ENCODE measurements at regions not wholly inside any gene's neighbourhood (a gene's known extent, or its start where the extent isn't known, plus 50 kb on each side); places are given as distances from the start of the nearest gene placed in this dataset.

DNA sequence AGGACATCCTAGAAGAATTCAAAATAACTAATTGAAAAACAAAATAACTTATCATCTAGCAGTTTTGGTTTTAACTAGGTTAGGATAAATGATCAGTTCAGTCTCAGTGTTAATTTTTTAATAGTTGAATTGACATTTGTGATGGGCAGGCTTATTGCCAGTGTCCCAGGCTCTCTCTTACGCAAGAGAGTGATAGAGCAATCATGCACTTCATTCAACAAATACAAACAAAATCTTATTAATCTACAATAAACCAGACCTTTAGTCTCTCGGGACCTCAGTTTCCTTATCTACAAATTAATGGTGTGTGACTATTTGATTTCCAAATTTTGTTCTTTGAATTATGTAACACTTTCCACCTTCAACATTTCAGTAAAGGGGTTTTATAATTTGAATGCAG lies 385.9 kb upstream of the JAG1 start:
- no peak overlapping the region for H3K27ac ChIP-seq
- no peak for DNase-seq (ENCODE audit: low read depth, low spot score)

DNA sequence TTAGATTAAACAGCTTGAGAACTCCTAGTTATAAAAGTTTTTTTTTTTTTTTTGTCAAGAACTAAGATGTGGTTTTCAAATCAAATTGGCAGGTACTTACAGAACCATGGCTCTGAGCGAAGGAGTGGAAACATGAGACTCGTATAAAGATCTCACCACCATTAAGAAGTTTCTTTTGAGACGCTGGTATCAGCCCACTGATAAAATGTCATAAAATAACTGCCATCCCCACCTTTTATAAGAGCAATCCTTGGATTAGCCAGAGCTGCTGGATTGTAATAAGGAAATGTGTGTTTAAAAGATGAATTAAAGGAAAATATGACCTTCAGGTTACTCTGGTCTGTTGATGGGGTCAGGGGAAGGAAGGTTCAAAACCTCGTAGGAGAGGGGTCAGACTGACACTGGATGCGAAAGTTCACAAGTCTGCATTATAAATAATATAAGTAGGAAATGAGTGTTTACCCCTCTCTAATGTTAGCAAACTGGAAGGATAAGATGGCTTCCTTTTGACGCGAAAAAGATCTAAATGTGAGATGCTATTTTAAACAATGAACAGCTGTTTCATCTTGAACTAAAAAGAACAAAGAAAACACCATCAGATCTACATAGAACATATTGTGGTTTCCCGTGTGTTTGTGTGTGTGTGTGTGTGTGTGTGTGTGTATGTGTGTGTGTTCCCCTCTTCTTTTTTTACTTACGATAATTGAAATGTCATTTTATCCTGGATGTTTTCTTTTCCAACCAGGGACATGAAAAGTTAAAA lies 386.8 kb upstream of the JAG1 start:
- H3K27ac ChIP-seq: no peak overlapping the region
- DNase-seq (ENCODE audit: low read depth, low spot score): no peak

- no peak overlapping the region for H3K27ac ChIP-seq
- no peak for DNase-seq (ENCODE audit: low read depth, low spot score)
These were observed 389.6 kb upstream of the JAG1 start for GRCh38 chr20:11063444-11063843.

- no peak overlapping the region for H3K27ac ChIP-seq
- no peak for DNase-seq (ENCODE audit: low read depth, low spot score)
These were observed 391.1 kb upstream of the JAG1 start for GRCh38 chr20:11064946-11065345.

DNA sequence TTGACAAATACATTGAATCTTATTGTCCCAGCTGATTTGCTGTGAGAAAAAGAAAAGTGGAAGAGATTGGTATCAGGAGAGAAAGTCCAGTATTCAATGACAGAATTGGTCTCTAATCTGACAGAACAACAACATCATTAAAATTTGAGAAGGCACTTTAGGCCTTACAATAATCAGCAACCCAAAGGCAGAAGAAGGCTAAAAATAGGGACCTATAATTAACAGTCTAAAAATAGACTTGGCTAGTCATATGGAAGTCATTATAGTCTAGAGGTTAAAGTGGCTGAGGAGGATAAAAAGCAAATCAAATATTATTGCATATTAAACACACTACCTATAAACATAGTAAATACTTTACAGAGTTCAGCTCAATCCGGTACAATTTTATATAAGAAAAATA lies 393.6 kb upstream of the JAG1 start:
- no peak for DNase-seq (ENCODE audit: low read depth, low spot score)
- H3K27ac ChIP-seq: no peak overlapping the region

GRCh38 chr20:11072982-11073381 lies 399.2 kb upstream of the JAG1 start:
- no peak overlapping the region for H3K27ac ChIP-seq
- no peak for DNase-seq (ENCODE audit: low read depth, low spot score)

GRCh38 chr20:11076434-11077105 lies 402.8 kb upstream of the JAG1 start:
- DNase-seq (ENCODE audit: low read depth, low spot score): no peak

DNA sequence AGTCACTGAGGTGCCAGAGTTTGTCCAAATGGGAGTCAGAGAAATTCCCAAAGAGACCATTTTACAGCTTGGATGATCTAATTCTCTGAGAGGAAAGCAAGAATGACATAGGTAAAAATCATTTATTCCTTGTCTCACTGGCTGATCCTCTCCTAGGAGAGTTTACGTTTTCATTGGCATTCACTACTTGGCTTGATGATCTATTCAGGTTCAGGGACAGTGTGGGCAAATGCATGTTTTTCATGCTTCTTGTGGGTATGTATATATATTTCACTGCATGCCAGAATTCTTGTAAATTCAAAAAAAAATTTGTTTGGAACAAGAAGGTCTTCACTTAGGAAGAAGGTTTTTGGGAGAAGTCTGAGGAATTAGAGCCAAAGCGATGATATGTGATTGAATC lies 403.4 kb upstream of the JAG1 start:
- no peak overlapping the region for H3K27ac ChIP-seq
- no peak for DNase-seq (ENCODE audit: low read depth, low spot score)

More at GRCh38 chr20:11076434-11077105, 402.8 kb upstream of the JAG1 start:
- H3K27ac ChIP-seq: no peak overlapping the region

GRCh38 chr20:11080010-11080409 lies 406.2 kb upstream of the JAG1 start:
- no peak overlapping the region for H3K27ac ChIP-seq
- no peak for DNase-seq (ENCODE audit: low read depth, low spot score)

- no peak overlapping the region for H3K27ac ChIP-seq
- DNase-seq (ENCODE audit: low read depth, low spot score): no peak
These were observed 407.1 kb upstream of the JAG1 start for GRCh38 chr20:11080781-11081377.

DNA sequence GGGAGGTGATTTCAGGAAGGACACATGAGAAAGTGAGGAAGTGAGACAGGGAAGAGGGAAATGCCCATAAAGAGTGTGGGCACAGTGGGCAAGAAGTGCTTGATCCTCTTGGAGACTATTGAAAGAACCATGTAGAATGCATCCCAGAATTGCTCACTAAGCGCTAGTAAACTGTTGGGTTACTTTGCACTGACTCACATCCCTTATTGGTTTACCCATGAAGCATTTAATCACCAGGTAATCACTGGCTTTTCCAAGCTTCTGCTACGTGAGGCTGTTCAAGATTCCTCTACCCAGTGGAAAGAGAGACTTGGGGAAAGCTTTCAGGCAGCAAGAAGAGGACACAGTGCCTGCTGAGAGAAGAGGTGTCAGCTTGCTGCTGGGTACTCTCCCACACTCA lies 410.0 kb upstream of the JAG1 start:
- DNase-seq (ENCODE audit: low read depth, low spot score): no peak
- peak overlapping the region; percentile 11 for H3K27ac ChIP-seq

GRCh38 chr20:11084508-11084907 lies 410.7 kb upstream of the JAG1 start:
- no peak for DNase-seq (ENCODE audit: low read depth, low spot score)
- H3K27ac ChIP-seq: no peak overlapping the region

GRCh38 chr20:11086970-11087369 lies 413.2 kb upstream of the JAG1 start:
- H3K27ac ChIP-seq: no peak overlapping the region
- no peak for DNase-seq (ENCODE audit: low read depth, low spot score)

DNA sequence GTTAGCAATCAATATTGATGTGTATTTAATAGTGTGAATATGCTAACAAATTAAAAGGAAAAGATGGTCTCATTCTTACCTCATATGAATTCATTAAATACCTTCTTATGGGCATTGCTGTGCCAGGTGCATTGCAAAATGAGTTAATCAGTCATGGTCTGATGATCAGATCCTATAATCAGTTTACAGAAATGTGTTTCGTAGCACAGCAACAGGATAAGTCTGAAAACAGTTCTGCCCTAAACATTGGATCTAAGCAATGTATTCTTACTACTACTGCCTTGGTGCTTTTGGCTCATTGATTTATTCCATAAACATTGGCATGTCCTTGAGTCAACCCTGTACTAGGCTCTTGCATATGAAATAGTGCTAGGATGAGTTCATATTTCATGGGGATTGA lies 417.0 kb upstream of the JAG1 start:
- DNase-seq (ENCODE audit: low read depth, low spot score): no peak
- H3K27ac ChIP-seq: no peak overlapping the region

GRCh38 chr20:11091511-11091910 lies 417.7 kb upstream of the JAG1 start:
- DNase-seq (ENCODE audit: low read depth, low spot score): no peak

DNA sequence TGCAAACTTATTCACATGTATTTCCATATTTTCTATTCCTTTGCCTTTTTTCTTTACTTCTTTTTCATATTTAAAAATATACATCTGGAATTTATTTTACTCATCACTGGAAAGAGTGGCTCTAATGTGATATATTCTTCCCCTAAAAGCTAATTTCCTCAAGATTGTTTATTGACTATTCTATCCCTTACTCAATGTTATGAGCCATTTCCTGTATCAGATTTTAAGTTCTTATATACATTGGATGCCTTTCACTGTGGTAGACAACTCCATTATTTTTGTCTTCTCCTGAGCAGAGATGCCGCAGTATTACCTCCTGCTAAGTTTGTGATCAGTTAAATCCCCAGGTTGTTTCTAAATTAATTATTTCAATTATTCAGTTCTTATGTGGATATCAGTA lies 418.4 kb upstream of the JAG1 start:
- DNase-seq (ENCODE audit: low read depth, low spot score): no peak
- H3K27ac ChIP-seq: no peak overlapping the region

More at GRCh38 chr20:11091511-11091910, 417.7 kb upstream of the JAG1 start:
- H3K27ac ChIP-seq: no peak overlapping the region

DNA sequence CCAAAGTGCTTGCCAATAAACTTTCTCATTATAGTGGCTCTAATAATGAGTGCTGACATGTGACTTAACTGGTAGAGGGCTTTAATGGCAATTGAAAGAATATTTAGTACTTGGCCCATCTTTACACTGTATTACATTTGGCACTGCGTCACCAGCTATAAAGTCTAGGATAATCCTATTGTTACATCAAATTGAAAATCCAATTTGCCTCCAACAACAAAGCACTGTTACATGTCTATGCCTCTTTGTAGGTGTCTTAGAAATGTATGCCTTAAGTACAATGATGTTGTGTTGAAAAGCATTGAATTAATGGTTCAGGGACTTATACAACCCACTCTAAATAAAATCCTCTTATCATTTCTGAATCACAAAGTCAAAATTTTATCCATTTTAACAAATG lies 420.4 kb upstream of the JAG1 start:
- DNase-seq (ENCODE audit: low read depth, low spot score): no peak
- H3K27ac ChIP-seq: no peak overlapping the region

DNA sequence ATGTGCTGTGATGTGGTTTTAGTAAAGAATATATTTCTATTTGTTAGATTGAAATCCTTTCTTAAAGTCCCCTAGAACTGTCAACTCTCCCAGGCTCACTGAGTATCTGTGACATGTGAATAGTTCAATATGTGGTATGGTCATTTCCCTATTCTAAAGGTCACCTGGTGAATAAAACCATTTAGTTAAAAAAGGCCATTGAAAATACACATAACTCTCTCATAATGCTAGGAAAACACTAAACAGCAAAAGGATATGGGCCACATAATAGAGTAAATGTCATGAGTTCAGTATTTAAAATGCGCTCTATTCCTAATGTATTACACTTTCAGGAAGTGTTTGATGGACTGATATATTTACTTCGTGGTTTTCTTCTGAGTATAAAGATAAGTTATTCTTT lies 420.9 kb upstream of the JAG1 start:
- DNase-seq (ENCODE audit: low read depth, low spot score): no peak
- H3K27ac ChIP-seq: no peak overlapping the region

DNA sequence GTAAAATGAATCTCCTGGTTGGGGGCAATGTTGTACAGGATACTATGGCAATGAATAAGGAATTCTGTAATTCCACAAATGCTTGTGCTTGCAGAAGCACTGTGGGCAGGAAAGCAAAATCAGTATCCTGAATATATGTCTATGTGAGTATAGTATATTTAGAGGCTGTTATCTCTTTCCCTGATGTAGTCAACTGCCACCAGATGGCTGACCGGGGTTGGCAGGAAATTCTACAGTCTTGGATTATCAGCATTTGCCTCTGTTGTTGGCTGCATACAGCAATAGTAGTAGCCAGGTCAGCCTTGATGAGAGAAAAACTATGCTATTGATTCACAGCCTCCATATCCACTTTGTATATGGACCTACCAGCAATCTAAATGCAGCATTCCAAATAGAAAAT lies 425.1 kb upstream of the JAG1 start:
- DNase-seq (ENCODE audit: low read depth, low spot score): no peak

GRCh38 chr20:11101243-11101642 lies 427.4 kb upstream of the JAG1 start:
- DNase-seq (ENCODE audit: low read depth, low spot score): no peak
- peak overlapping the region; percentile 26 for H3K27ac ChIP-seq

More for the DNA sequence above, 425.1 kb upstream of the JAG1 start:
- H3K27ac ChIP-seq: no peak overlapping the region

DNA sequence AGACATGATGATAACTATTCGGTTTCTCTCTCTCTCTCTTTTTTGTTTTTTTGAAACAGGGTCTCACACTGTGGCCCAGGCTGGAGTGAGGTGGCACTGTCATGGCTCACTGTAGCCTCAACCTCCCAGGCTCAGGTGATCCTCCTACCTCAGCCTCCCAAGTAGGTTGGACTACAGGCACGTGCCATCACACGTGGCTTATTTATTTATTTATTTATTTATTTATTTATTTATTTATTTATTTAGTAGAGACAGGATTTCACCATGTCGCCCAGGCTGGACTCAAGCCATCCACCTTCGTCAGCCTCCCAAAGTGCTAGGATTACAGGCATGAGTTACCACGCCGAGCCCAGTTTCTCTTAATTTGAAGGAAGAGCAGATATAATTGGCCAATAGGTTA lies 427.9 kb upstream of the JAG1 start:
- peak overlapping the region; percentile 26 for H3K27ac ChIP-seq
- DNase-seq (ENCODE audit: low read depth, low spot score): no peak

GRCh38 chr20:11103866-11104265 lies 430.1 kb upstream of the JAG1 start:
- H3K27ac ChIP-seq: no peak overlapping the region
- no peak for DNase-seq (ENCODE audit: low read depth, low spot score)

Data from epithelial cell of prostate (primary cell).